ENCODE measurements at regions not wholly inside any gene's neighbourhood (a gene's known extent, or its start where the extent isn't known, plus 50 kb on each side); places are given as distances from the start of the nearest gene placed in this dataset.
"Not testable (repeated sequence)": the region's sequence is repeated elsewhere in the genome, so short reads cannot be mapped to it uniquely, and the experiment has no call there.

DNA sequence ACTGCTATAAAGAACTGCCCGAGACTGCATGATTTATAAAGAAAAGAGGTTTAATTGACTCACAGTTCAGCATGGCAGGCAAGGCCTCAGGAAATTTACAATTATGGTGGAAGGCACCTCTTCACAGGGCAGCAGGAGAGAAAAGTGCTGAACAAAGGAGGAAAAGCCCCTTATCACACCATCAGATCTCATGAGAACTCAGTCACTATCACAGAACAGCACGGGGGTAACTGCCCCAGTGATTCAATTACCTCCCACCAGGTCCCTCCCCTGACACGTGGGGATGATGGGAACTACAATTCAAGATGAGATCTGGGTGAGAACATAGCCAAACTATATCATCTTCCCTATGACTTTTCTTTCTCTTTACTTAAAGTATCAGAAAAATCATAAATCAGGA lies 104.0 kb upstream of the SYN3 start (continued):
- TF ChIP-seq, protein P1, sequence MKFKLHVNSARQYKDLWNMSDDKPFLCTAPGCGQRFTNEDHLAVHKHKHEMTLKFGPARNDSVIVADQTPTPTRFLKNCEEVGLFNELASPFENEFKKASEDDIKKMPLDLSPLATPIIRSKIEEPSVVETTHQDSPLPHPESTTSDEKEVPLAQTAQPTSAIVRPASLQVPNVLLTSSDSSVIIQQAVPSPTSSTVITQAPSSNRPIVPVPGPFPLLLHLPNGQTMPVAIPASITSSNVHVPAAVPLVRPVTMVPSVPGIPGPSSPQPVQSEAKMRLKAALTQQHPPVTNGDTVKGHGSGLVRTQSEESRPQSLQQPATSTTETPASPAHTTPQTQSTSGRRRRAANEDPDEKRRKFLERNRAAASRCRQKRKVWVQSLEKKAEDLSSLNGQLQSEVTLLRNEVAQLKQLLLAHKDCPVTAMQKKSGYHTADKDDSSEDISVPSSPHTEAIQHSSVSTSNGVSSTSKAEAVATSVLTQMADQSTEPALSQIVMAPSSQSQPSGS (CRISPR knock-in tag; IDR thresholded peaks at IDR 0.05; ENCODE audit: borderline replicate concordance, low read depth), result no peak
- no peak for TF ChIP-seq JUN (CRISPR knock-in tag; IDR thresholded peaks at IDR 0.05)
- no peak for TF ChIP-seq E2F1 (CRISPR knock-in tag; IDR thresholded peaks at IDR 0.05)
- TF ChIP-seq, protein P2, sequence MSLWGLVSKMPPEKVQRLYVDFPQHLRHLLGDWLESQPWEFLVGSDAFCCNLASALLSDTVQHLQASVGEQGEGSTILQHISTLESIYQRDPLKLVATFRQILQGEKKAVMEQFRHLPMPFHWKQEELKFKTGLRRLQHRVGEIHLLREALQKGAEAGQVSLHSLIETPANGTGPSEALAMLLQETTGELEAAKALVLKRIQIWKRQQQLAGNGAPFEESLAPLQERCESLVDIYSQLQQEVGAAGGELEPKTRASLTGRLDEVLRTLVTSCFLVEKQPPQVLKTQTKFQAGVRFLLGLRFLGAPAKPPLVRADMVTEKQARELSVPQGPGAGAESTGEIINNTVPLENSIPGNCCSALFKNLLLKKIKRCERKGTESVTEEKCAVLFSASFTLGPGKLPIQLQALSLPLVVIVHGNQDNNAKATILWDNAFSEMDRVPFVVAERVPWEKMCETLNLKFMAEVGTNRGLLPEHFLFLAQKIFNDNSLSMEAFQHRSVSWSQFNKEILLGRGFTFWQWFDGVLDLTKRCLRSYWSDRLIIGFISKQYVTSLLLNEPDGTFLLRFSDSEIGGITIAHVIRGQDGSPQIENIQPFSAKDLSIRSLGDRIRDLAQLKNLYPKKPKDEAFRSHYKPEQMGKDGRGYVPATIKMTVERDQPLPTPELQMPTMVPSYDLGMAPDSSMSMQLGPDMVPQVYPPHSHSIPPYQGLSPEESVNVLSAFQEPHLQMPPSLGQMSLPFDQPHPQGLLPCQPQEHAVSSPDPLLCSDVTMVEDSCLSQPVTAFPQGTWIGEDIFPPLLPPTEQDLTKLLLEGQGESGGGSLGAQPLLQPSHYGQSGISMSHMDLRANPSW (CRISPR knock-in tag; conservative IDR thresholded peaks at IDR 0.05; ENCODE audit: low read depth), result no peak
- no peak for TF ChIP-seq NFE2L1 (CRISPR knock-in tag; IDR thresholded peaks at IDR 0.05)
- no peak for TF ChIP-seq MXD4 (CRISPR knock-in tag; IDR thresholded peaks at IDR 0.05; ENCODE audit: borderline replicate concordance)
- TF ChIP-seq, protein P3, sequence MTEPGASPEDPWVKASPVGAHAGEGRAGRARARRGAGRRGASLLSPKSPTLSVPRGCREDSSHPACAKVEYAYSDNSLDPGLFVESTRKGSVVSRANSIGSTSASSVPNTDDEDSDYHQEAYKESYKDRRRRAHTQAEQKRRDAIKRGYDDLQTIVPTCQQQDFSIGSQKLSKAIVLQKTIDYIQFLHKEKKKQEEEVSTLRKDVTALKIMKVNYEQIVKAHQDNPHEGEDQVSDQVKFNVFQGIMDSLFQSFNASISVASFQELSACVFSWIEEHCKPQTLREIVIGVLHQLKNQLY (CRISPR knock-in tag; IDR thresholded peaks at IDR 0.05), result no peak
- no peak for TF ChIP-seq FOXK1 (CRISPR knock-in tag; IDR thresholded peaks at IDR 0.05)

DNA sequence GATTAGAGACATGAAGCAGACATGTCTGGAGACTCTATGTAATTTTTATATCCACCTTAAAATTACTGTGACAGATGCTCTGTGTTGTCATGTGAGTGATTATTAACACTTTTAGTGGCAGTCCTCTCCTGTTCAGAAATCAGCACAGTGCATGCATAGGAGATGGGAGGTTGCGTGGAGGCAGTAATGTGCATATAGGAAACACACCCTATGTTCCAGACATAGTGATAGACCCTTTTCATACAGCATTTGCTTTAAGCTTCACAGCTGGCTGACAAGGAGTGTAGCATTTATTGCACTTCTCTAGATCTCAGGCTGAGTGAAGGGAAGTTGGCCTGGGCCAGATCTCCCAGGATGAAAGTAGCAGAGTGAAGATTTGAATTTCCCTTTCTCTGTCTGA lies 102.3 kb upstream of the SYN3 start:
- ChIA-PET POLR2A (no interaction called here), CTCF (no interaction called here)
- Mint-ChIP-seq H3K27ac (no peak overlapping the region), H3K36me3 (peaks cover 3% of the 10 kb centered on the region; the same call in 1 of the 2 replicates), H3K4me3 (no peak overlapping the region), H3K9me3 (peaks cover 28% of the 10 kb centered on the region), H3K27me3 (ENCODE audit: low read depth) (peaks cover 17% of the 10 kb centered on the region), H3K4me1 (no peaks in the 10 kb centered on the region)
- no peak for DNase-seq (ENCODE audit: low spot score)
- no peak for ATAC-seq
- TF ChIP-seq NFYB (CRISPR knock-in tag; conservative IDR thresholded peaks at IDR 0.05; ENCODE audit: low read depth), result no peak
- TF ChIP-seq ESRRA (CRISPR knock-in tag; IDR thresholded peaks at IDR 0.05; ENCODE audit: borderline replicate concordance), result no peak
- TF ChIP-seq PRRX2 (CRISPR knock-in tag; IDR thresholded peaks at IDR 0.05), result no peak
- no peak for TF ChIP-seq GTF2I (CRISPR knock-in tag; conservative IDR thresholded peaks at IDR 0.05)
- no peak for TF ChIP-seq ZNF263 (CRISPR knock-in tag; IDR thresholded peaks at IDR 0.05; ENCODE audit: low read depth)
- TF ChIP-seq TEAD4 (CRISPR knock-in tag; IDR thresholded peaks at IDR 0.05), result no peak
- no peak for TF ChIP-seq SP1 (CRISPR knock-in tag; conservative IDR thresholded peaks at IDR 0.05)
- no peak for TF ChIP-seq CREM (CRISPR knock-in tag; IDR thresholded peaks at IDR 0.05)
- no peak for TF ChIP-seq FOXJ3 (CRISPR knock-in tag; IDR thresholded peaks at IDR 0.05; ENCODE audit: borderline replicate concordance)
- TF ChIP-seq ZNF219 (CRISPR knock-in tag; IDR thresholded peaks at IDR 0.05; ENCODE audit: borderline replicate concordance), result no peak
- TF ChIP-seq, protein P4, sequence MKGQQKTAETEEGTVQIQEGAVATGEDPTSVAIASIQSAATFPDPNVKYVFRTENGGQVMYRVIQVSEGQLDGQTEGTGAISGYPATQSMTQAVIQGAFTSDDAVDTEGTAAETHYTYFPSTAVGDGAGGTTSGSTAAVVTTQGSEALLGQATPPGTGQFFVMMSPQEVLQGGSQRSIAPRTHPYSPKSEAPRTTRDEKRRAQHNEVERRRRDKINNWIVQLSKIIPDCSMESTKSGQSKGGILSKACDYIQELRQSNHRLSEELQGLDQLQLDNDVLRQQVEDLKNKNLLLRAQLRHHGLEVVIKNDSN (CRISPR knock-in tag; IDR thresholded peaks at IDR 0.05), result no peak
- TF ChIP-seq ELF4 (CRISPR knock-in tag; IDR thresholded peaks at IDR 0.05; ENCODE audit: low read depth), result no peak

DNA sequence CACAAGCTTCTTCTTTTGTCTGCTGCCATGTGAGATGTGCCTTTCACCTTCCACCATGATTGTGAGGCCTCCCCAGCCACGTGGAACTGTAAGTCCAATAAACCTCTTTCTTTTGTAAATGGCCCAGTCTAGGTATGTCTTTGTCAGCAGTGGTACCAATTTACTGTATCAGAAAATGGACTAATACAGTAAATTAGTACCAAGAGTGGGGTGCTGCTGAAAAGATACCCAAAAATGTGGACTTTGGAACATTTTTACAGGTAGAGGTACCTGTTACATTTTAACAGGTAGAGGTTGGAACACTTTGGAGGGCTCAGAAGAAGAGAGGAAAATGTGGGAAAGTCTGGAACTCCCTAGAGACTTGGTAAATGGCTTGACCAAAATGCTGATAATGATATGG lies 96.8 kb upstream of the SYN3 start:
- ATAC-seq, result not testable (repeated sequence)

More for the DNA sequence above, 96.8 kb upstream of the SYN3 start:
- DNase-seq (ENCODE audit: low spot score); CTCF ChIA-PET; POLR2A ChIA-PET; H3K4me1 Mint-ChIP-seq; H3K27ac Mint-ChIP-seq; H3K27me3 Mint-ChIP-seq (ENCODE audit: low read depth); H3K4me3 Mint-ChIP-seq: not testable (repeated sequence)
- H3K9me3 Mint-ChIP-seq, result peaks cover 39% of the 10 kb centered on the region
- peaks cover 17% of the 10 kb centered on the region for H3K36me3 Mint-ChIP-seq

Measured in WTC11 (cell line).